ENCODE measurements at regions not wholly inside any gene's neighbourhood (a gene's known extent, or its start where the extent isn't known, plus 50 kb on each side); places are given as distances from the start of the nearest gene placed in this dataset.

DNA sequence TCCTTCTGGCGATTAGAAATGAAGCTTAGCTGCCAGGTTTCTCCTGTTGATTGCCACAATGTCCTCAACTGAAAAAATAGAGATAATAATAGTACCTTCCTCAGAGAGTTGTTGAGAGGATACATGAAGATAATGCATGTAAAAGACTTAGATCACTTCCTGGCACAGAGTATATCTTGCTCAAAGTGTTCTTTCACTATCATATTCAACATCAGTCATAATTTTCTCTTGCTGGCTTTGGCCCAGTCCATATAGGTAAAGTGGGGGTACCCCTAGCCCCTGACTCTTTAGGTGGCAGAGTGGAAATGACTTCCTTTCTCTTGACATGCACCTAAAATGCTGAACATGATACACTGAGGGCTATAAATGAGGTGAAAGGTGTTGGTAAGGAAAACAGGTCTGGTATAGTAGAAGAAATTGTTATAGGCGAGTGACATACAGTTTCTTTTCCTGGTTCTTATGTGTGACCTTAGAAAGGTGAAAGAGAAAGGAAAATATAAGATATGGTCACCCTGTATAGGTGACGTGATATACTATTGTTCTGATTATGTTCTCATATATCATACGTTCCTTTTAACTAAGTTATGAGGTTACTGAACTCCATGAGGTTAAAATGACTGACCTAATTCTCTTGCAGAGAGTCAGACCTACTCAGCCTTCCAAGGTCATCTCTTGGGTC lies 209.9 kb upstream of the DEPDC1 start:
- TF ChIP-seq CTCF (IDR thresholded peaks at IDR 0.05; ENCODE audit: low read length) (no peak), EZH2 (optimal IDR thresholded peaks at IDR 0.05; ENCODE audit: low read depth, low read length) (no peak), EZH2phosphoT487 (IDR thresholded peaks at IDR 0.05; ENCODE audit: low read length) (no peak)

Measured in MM.1S (cell line).